Panc1 (cell line): ENCODE measurements at regions not wholly inside any gene's neighbourhood (a gene's known extent, or its start where the extent isn't known, plus 50 kb on each side); places are given as distances from the start of the nearest gene placed in this dataset.

Source experiments
- ATAC-seq: fragments of 200-7000 bp; cut with Tn5 transposase; 2 replicates; pipeline ENCODE4 v1.9.1; 2020; ENCODE audit warnings: mild to moderate bottlenecking, moderate library complexity
- BruUV-seq: library from RNA; stranded (reverse); fragments of 400-500 nt; replicated peaks from 2 replicates; lab custom pipeline; 2021; lab: Mats Ljungman, UMichigan
- CTCF ChIA-PET: fragments of 300-600 bp; sonication (Branson Sonifier 250); formaldehyde crosslinking; loops from one replicate; lab custom pipeline; 2022; ENCODE audit warnings: antibody characterized with exemption; lab: Charles Lee
- POLR2A ChIA-PET: fragments of 300-600 bp; sonication (Branson Sonifier 250); formaldehyde crosslinking; loops from one replicate; lab custom pipeline; 2022; ENCODE audit warnings: antibody characterized with exemption; lab: Charles Lee
- DNase-seq: peaks from one replicate; pipeline ENCODE4 v3.0.0-alpha.2; 2010; ENCODE audit warnings: low read depth, low spot score
- H3K27ac ChIP-seq: 2 replicates; pipeline ENCODE4 v1.5.1; 2011; ENCODE audit warnings: mild to moderate bottlenecking, low read length, inconsistent platforms
- H3K27me3 ChIP-seq: fragments of 200-500 bp; sonication (Bioruptor generic); 2 replicates; pipeline ENCODE4 v1.6.0; 2014; ENCODE audit warnings: low read length, inconsistent platforms; ENCODE audit not compliant: control insufficient read depth, insufficient read depth
- H3K36me3 ChIP-seq: fragments of 200-500 bp; sonication (Bioruptor generic); 2 replicates; pipeline ENCODE4 v1.5.1; 2014; ENCODE audit warnings: inconsistent platforms, mild to moderate bottlenecking, low read length, moderate library complexity; ENCODE audit not compliant: control insufficient read depth, insufficient read depth
- H3K4me1 ChIP-seq: 2 replicates; pipeline ENCODE4 v1.5.1; 2011; ENCODE audit warnings: inconsistent platforms, mild to moderate bottlenecking, low read length, moderate library complexity; ENCODE audit not compliant: control insufficient read depth, insufficient read depth
- H3K4me3 ChIP-seq, 2 experiments: 2 replicates each; pipeline ENCODE4 v1.5.1; 2011 to 2012; ENCODE audit warnings: low read depth in 2 of 2, low read length in 2 of 2, mild to moderate bottlenecking in 2 of 2, inconsistent platforms in 1 of 2, moderate library complexity in 1 of 2
- H3K9me3 ChIP-seq: fragments of 200-500 bp; sonication (Bioruptor generic); 2 replicates; pipeline ENCODE4 v1.5.1; 2014; ENCODE audit warnings: low read depth, mild to moderate bottlenecking, inconsistent platforms, low read length, moderate library complexity; ENCODE audit not compliant: control insufficient read depth, insufficient read depth
- CTCF ChIP-seq: fragments of 450-650 bp; IDR thresholded peaks from 2 replicates; pipeline ENCODE4 v1.5.1; 2017; ENCODE audit warnings: mild to moderate bottlenecking
- POLR2AphosphoS5 ChIP-seq: IDR thresholded peaks from 2 replicates; pipeline ENCODE4 v1.6.1; 2012; ENCODE audit warnings: mild to moderate bottlenecking, low read depth, low read length, moderate library complexity
- REST ChIP-seq, 2 experiments: IDR thresholded peaks; 2 replicates each; pipeline ENCODE4 v1.6.1; 2011 to 2012; ENCODE audit warnings: low read depth in 2 of 2, control low read depth in 1 of 2, low read length in 1 of 2, mild to moderate bottlenecking in 1 of 2, moderate library complexity in 1 of 2; ENCODE audit not compliant: insufficient read depth in 1 of 2
- SIN3A ChIP-seq: IDR thresholded peaks from 2 replicates; pipeline ENCODE4 v1.6.1; 2012; ENCODE audit warnings: low read depth, mild to moderate bottlenecking, low read length, moderate library complexity, borderline replicate concordance; ENCODE audit not compliant: insufficient read depth
- TCF7L2 ChIP-seq: IDR thresholded peaks from 2 replicates; pipeline ENCODE4 v1.6.1; 2011; ENCODE audit warnings: mild to moderate bottlenecking, low read depth, low read length, inconsistent platforms
- in situ Hi-C: cut with HindIII; loops from 2 replicates; pipeline ENCODE4 v1.10.0; 2016; ENCODE audit warnings: low sequenced_read_pairs, low pct_unique_long_range_greater_than_20kb
- intact Hi-C: fragments of 100-400 bp; cut with micrococcal nuclease; formaldehyde crosslinking; loops from one replicate; pipeline ENCODE4 v1.10.0; 2022; ENCODE audit not compliant: unreplicated experiment

- DNase-seq (no peak), ATAC-seq (no peak; the same call in 1 of the 2 replicates)
- no peaks in the 10 kb centered on the region; the same call in 1 of the 2 replicates for H3K9me3 ChIP-seq
- in situ Hi-C loops, result no loop called here
- H3K4me3 ChIP-seq, result no peak overlapping the region
- ChIA-PET POLR2A (no interaction called here), CTCF (no interaction called here)
- peaks cover 12% of the 10 kb centered on the region for H3K4me1 ChIP-seq
- TF ChIP-seq REST (IDR thresholded peaks at IDR 0.05; ENCODE audit: insufficient read depth in 1 of 2, low read depth in 2 of 2, low read length in 1 of 2) (no peak), POLR2AphosphoS5 (no peak), TCF7L2 (no peak), SIN3A (no peak), CTCF (no peak)
- no peak overlapping the region for H3K27ac ChIP-seq
- no TSS peak for BruUV-seq
- no peaks in the 10 kb centered on the region; the same call in 1 of the 2 replicates for H3K36me3 ChIP-seq
- H3K27me3 ChIP-seq, result no peaks in the 10 kb centered on the region
- intact Hi-C loops, result no loop called here
These were observed 79.5 kb upstream of the SVIL start for GRCh38 chr10:29714096-29714874.

- TSS peak; percentile 5 for BruUV-seq
- no peak for DNase-seq
- no peaks in the 10 kb centered on the region; the same call in 1 of the 2 replicates for H3K36me3 ChIP-seq
- in situ Hi-C loops, result no loop called here
- H3K4me3 ChIP-seq, result no peak overlapping the region
- ChIA-PET POLR2A (no interaction called here), CTCF (no interaction called here)
- TF ChIP-seq REST (IDR thresholded peaks at IDR 0.05; ENCODE audit: insufficient read depth in 1 of 2, low read depth in 2 of 2, low read length in 1 of 2) (no peak), SIN3A (no peak), CTCF (no peak), TCF7L2 (no peak), POLR2AphosphoS5 (no peak)
- H3K9me3 ChIP-seq, result no peaks in the 10 kb centered on the region
- H3K4me1 ChIP-seq, result peaks cover 15% of the 10 kb centered on the region
- no peak for ATAC-seq
- intact Hi-C loops, result no loop called here
- no peak overlapping the region for H3K27ac ChIP-seq
- H3K27me3 ChIP-seq, result no peaks in the 10 kb centered on the region
These were observed 78.7 kb upstream of the SVIL start for GRCh38 chr10:29713450-29713849.
